Activated naive CD8-positive, alpha-beta T cell treated with anti-CD3 and anti-CD28 coated beads, Interleukin-2, amount 50 U/mL, for 24 hours (primary cell): ENCODE measurements at regions not wholly inside any gene's neighbourhood (a gene's known extent, or its start where the extent isn't known, plus 50 kb on each side); places are given as distances from the start of the nearest gene placed in this dataset.

ENCODE experiments used
- ATAC-seq: fragments of 150-1000 bp; cut with Tn5 transposase; one replicate; pipeline ENCODE4 v1.10.0; 2021
- DNase-seq: peaks from one replicate; pipeline ENCODE4 v3.0.0; 2021
- H3K27ac Mint-ChIP-seq: one replicate; pipeline ENCODE4 v1.8.0; 2021; ENCODE audit warnings: mild to moderate bottlenecking, mixed read lengths
- H3K27me3 Mint-ChIP-seq: one replicate; pipeline ENCODE4 v1.8.0; 2021; ENCODE audit warnings: mixed read lengths
- H3K36me3 Mint-ChIP-seq: one replicate; pipeline ENCODE4 v1.8.0; 2021; ENCODE audit warnings: low read depth, mixed read lengths
- H3K4me1 Mint-ChIP-seq: one replicate; pipeline ENCODE4 v1.8.0; 2021; ENCODE audit warnings: mixed read lengths
- H3K4me3 Mint-ChIP-seq: one replicate; pipeline ENCODE4 v1.8.0; 2021; ENCODE audit warnings: mild to moderate bottlenecking, moderate library complexity, mixed read lengths
- H3K9me3 Mint-ChIP-seq: one replicate; pipeline ENCODE4 v1.8.0; 2021; ENCODE audit warnings: mixed read lengths

GRCh38 chr2:23015651-23016200 is 369.3 kb upstream of the KLHL29 start:
- no peaks in the 10 kb centered on the region for H3K9me3 Mint-ChIP-seq
- no peak overlapping the region for H3K27ac Mint-ChIP-seq
- no peak for DNase-seq
- no peaks in the 10 kb centered on the region for H3K36me3 Mint-ChIP-seq
- ATAC-seq = no peak
- H3K27me3 Mint-ChIP-seq = no peaks in the 10 kb centered on the region
- H3K4me1 Mint-ChIP-seq = no peaks in the 10 kb centered on the region
- H3K4me3 Mint-ChIP-seq = no peak overlapping the region

GRCh38 chr2:23019476-23019875 is 365.5 kb upstream of the KLHL29 start:
- Mint-ChIP-seq H3K4me1 (no peaks in the 10 kb centered on the region), H3K4me3 (no peak overlapping the region), H3K27ac (no peak overlapping the region), H3K9me3 (no peaks in the 10 kb centered on the region), H3K36me3 (no peaks in the 10 kb centered on the region), H3K27me3 (no peaks in the 10 kb centered on the region)
- ATAC-seq (no peak), DNase-seq (no peak)

DNA sequence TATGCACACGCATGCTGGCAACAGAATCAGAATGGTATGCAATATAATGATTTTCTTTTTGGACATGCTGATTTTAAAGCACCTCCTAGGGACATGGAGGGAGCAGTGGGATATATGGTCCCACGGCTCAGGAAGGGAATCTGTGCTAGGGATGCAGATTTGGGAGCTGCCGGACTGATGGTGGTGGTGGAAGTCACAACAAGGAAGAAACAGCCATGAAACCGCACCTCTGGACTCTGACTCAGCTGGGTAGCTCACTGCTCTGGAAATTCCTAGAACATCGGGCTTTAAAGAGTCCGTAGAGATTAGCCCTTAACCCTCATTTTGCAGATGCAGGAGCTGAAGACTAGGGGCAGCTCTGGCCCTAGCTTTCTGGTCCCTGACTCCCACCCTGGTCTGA is 364.3 kb upstream of the KLHL29 start:
- H3K36me3 Mint-ChIP-seq = no peaks in the 10 kb centered on the region
- DNase-seq (no peak), ATAC-seq (no peak)
- no peak overlapping the region for H3K4me3 Mint-ChIP-seq
- no peak overlapping the region for H3K27ac Mint-ChIP-seq
- H3K4me1 Mint-ChIP-seq = no peaks in the 10 kb centered on the region
- H3K27me3 Mint-ChIP-seq = no peaks in the 10 kb centered on the region
- H3K9me3 Mint-ChIP-seq = no peaks in the 10 kb centered on the region

- no peak overlapping the region for H3K4me3 Mint-ChIP-seq
- no peaks in the 10 kb centered on the region for H3K36me3 Mint-ChIP-seq
- H3K27me3 Mint-ChIP-seq = no peaks in the 10 kb centered on the region
- no peak for DNase-seq
- no peak for ATAC-seq
- H3K27ac Mint-ChIP-seq = no peak overlapping the region
- no peaks in the 10 kb centered on the region for H3K9me3 Mint-ChIP-seq
- no peaks in the 10 kb centered on the region for H3K4me1 Mint-ChIP-seq
Observed at GRCh38 chr2:23021311-23022120, 363.5 kb upstream of the KLHL29 start.

DNA sequence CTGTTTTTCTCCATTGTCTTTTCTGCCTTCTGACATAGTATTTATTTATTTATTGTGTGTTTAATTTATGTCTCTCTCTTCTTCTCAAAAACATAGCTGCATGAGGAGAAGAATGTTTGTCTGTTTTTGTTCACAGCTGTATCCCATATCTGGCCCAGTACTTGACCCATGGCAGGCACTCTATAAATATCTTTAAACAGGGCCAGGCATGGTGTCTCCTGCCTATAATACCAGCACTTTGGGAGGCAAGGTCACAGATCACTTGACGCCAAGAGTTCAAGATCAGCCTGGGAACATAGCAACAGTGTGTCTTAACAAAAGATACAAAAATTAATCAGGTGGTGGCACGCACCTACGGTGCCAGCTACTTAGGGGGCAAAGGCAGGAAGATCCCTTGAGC is 361.3 kb upstream of the KLHL29 start:
- Mint-ChIP-seq H3K27me3 (peaks cover 7% of the 10 kb centered on the region), H3K27ac (no peak overlapping the region), H3K4me3 (no peak overlapping the region), H3K9me3 (no peaks in the 10 kb centered on the region), H3K36me3 (no peaks in the 10 kb centered on the region), H3K4me1 (no peaks in the 10 kb centered on the region)
- ATAC-seq = no peak
- DNase-seq = no peak

- no peaks in the 10 kb centered on the region for H3K4me1 Mint-ChIP-seq
- no peak for DNase-seq
- no peak overlapping the region for H3K27ac Mint-ChIP-seq
- no peaks in the 10 kb centered on the region for H3K36me3 Mint-ChIP-seq
- peaks cover 7% of the 10 kb centered on the region for H3K27me3 Mint-ChIP-seq
- H3K4me3 Mint-ChIP-seq = no peak overlapping the region
- H3K9me3 Mint-ChIP-seq = no peaks in the 10 kb centered on the region
- ATAC-seq = no peak
Observed at GRCh38 chr2:23026671-23027070, 358.3 kb upstream of the KLHL29 start.

DNA sequence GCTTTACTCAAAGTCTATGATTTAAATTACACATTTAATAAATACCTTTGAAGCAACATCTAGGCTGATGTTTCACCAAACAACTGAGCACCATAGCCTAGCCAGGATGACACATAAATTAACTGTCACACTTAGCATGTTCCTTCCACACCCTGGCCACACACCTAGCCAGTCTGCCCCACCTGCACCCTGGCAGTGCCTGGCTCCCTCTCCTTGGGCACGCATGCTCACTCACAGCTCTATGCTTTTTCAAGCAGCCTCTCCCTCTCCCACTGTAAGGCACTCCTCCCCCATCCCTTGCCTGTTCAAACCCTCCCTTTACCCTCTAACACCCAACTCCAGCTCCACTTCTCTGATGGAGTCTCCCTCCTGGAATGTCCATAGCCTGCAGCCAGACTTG is 357.6 kb upstream of the KLHL29 start:
- Mint-ChIP-seq H3K27me3 (peaks cover 7% of the 10 kb centered on the region), H3K36me3 (no peaks in the 10 kb centered on the region), H3K4me3 (no peak overlapping the region), H3K9me3 (no peaks in the 10 kb centered on the region), H3K27ac (no peak overlapping the region), H3K4me1 (no peaks in the 10 kb centered on the region)
- no peak for DNase-seq
- ATAC-seq = no peak

DNA sequence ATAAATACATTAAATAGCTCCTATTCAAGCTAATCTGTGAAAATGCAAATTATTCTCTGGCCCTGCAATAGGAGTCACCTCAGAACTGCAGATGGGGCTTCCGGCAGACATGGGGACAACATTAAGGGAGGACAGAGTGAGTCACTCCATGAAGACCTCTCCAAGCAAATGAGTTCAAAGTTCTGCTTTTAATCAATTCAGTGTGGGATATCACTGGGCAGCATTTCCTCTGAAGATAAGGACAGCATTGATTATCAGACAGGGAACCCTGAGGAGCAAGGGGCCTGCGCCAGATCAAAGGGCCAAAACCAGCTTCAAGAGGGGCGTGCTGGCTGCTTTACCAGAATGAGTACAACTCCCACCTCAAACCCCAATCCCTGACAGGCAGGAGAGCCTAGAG is 356.9 kb upstream of the KLHL29 start:
- no peak for DNase-seq
- H3K4me1 Mint-ChIP-seq = no peaks in the 10 kb centered on the region
- H3K36me3 Mint-ChIP-seq = no peaks in the 10 kb centered on the region
- H3K4me3 Mint-ChIP-seq = no peak overlapping the region
- no peak for ATAC-seq
- H3K9me3 Mint-ChIP-seq = no peaks in the 10 kb centered on the region
- no peak overlapping the region for H3K27ac Mint-ChIP-seq
- H3K27me3 Mint-ChIP-seq = peaks cover 7% of the 10 kb centered on the region

GRCh38 chr2:23029111-23029510 is 355.9 kb upstream of the KLHL29 start:
- H3K9me3 Mint-ChIP-seq = no peaks in the 10 kb centered on the region
- DNase-seq = no peak
- peaks cover 7% of the 10 kb centered on the region for H3K27me3 Mint-ChIP-seq
- no peak overlapping the region for H3K27ac Mint-ChIP-seq
- H3K36me3 Mint-ChIP-seq = no peaks in the 10 kb centered on the region
- no peak for ATAC-seq
- no peaks in the 10 kb centered on the region for H3K4me1 Mint-ChIP-seq
- no peak overlapping the region for H3K4me3 Mint-ChIP-seq

DNA sequence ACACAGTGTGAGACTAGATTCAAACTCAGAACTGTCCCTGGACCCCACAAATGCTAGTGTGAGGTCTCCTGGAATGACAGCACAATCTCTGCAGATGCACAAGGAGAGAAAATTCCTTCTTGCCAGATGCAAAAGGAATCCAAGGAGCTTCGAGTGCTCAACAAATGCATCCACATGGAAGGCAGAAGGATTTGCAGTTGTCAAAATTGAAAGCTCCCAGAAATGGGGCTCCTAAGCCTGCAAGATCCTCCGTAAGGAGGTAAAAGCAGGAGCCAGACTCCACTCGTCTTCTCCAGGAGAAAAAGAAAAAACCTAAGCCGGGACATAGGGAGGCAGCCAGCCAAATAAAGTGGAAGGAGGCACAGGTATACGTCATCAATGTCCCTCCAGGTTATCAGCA is 355.0 kb upstream of the KLHL29 start:
- DNase-seq = no peak
- Mint-ChIP-seq H3K27me3 (peaks cover 7% of the 10 kb centered on the region), H3K9me3 (no peaks in the 10 kb centered on the region), H3K27ac (no peak overlapping the region), H3K4me1 (no peaks in the 10 kb centered on the region), H3K36me3 (no peaks in the 10 kb centered on the region), H3K4me3 (no peak overlapping the region)
- ATAC-seq = no peak

- DNase-seq = no peak
- no peaks in the 10 kb centered on the region for H3K4me1 Mint-ChIP-seq
- H3K4me3 Mint-ChIP-seq = no peak overlapping the region
- H3K9me3 Mint-ChIP-seq = no peaks in the 10 kb centered on the region
- H3K27me3 Mint-ChIP-seq = no peaks in the 10 kb centered on the region
- no peak for ATAC-seq
- H3K36me3 Mint-ChIP-seq = no peaks in the 10 kb centered on the region
- H3K27ac Mint-ChIP-seq = no peak overlapping the region
Observed at GRCh38 chr2:23034996-23035395, 350.0 kb upstream of the KLHL29 start.

- Mint-ChIP-seq H3K27ac (no peak overlapping the region), H3K27me3 (no peaks in the 10 kb centered on the region), H3K36me3 (no peaks in the 10 kb centered on the region), H3K4me3 (no peak overlapping the region), H3K9me3 (no peaks in the 10 kb centered on the region), H3K4me1 (no peaks in the 10 kb centered on the region)
- DNase-seq (no peak), ATAC-seq (no peak)
Observed at GRCh38 chr2:23036629-23037028, 348.4 kb upstream of the KLHL29 start.

- H3K4me3 Mint-ChIP-seq = no peak overlapping the region
- no peaks in the 10 kb centered on the region for H3K9me3 Mint-ChIP-seq
- ATAC-seq (no peak), DNase-seq (no peak)
- no peaks in the 10 kb centered on the region for H3K4me1 Mint-ChIP-seq
- H3K27me3 Mint-ChIP-seq = peaks cover 1% of the 10 kb centered on the region
- no peaks in the 10 kb centered on the region for H3K36me3 Mint-ChIP-seq
- H3K27ac Mint-ChIP-seq = no peak overlapping the region
Observed at GRCh38 chr2:23037596-23037995, 347.4 kb upstream of the KLHL29 start.

DNA sequence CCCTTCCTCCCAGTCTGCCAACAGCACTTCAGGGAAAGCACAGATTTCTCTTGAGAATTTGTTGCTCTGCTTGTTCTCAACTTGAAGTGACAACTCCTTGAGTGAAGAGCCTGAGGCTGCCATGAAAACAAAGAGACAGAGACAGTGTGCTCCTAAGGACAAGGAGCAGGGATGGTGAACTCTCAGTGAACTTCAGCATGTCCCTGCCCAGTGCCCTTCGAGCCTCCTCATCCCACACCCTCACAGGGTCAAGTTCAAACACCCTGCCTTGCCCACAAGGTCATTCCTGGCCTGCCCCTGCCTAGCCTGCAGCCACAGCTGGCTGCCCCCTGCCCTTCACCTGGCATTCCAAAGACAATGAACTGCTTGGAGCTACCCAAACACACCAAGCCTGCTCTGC is 343.5 kb upstream of the KLHL29 start:
- no peaks in the 10 kb centered on the region for H3K9me3 Mint-ChIP-seq
- no peaks in the 10 kb centered on the region for H3K4me1 Mint-ChIP-seq
- no peak overlapping the region for H3K4me3 Mint-ChIP-seq
- peaks cover 4% of the 10 kb centered on the region for H3K27me3 Mint-ChIP-seq
- no peaks in the 10 kb centered on the region for H3K36me3 Mint-ChIP-seq
- no peak overlapping the region for H3K27ac Mint-ChIP-seq
- no peak for DNase-seq
- ATAC-seq = no peak

- Mint-ChIP-seq H3K27ac (no peak overlapping the region), H3K4me3 (no peak overlapping the region), H3K9me3 (no peaks in the 10 kb centered on the region), H3K4me1 (no peaks in the 10 kb centered on the region), H3K27me3 (peaks cover 4% of the 10 kb centered on the region), H3K36me3 (no peaks in the 10 kb centered on the region)
- DNase-seq (no peak), ATAC-seq (no peak)
Observed at GRCh38 chr2:23042216-23042906, 342.6 kb upstream of the KLHL29 start.
